ENCODE measurements at regions not wholly inside any gene's neighbourhood (a gene's known extent, or its start where the extent isn't known, plus 50 kb on each side); places are given as distances from the start of the nearest gene placed in this dataset.
"Not testable (repeated sequence)": the region's sequence is repeated elsewhere in the genome, so short reads cannot be mapped to it uniquely, and the experiment has no call there.

DNA sequence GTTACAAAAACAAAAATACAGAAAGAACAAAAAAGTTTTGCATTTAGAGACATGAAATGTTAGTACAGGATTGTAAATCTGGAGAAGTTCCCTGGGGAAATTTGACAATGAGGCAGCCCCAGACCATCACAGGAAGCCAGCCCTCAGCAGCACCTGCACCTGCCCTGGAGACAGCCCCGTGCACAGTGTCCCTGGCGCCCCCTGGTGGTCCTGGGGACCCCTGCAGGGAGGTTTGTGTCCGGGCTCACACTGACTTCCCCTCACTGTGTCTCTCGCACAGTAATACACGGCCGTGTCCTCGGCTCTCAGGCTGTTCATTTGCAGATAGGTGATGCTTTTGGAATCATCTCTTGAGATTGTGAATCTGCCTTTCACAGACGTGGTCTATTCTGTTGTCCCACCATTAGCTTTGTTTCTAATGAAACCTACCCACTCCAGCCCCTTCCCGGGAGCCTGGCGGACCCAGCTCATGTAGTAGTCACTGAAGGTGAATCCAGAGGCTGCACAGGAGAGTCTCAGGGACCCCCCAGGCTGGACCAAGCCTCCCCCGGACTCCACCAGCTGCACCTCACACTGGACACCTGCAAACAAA lies 1248.6 kb downstream of the TMEM121 start:
- not testable (repeated sequence) for FAIRE-seq; DNase-seq (ENCODE audit: insufficient read length, low spot score)

DNA sequence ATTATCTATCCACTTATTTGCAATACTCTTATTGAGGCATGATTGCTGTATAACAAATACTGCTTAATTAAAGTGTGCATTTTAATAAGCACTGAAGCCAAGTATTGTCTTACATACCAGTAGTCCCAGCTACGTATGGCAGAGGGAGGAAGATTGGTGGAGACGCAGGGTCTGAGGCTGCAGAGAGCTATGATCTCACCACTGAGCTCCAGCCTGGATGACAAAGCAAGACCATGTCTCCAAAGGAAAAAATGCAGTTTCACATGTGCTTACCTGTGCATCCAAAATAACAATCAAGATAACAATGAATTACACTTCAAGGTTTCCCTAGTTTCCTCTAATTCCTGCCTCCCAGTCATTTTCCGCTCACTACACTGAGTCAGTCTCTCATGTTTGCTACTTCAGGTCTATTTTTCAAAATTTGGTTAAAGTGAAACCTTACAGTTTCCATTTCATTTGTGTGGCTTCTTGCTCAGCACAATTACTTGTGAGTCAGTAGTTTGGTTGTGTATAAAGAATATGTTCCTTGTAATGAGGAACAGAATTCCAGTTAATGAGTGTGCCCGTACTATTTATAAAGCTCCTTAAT lies 1250.1 kb downstream of the TMEM121 start:
- DNase-seq (ENCODE audit: insufficient read length, low spot score) (no peak), FAIRE-seq (no peak)
- TF ChIP-seq POLR2A (IDR thresholded peaks at IDR 0.05; ENCODE audit: low read depth, low read length) = no peak

DNA sequence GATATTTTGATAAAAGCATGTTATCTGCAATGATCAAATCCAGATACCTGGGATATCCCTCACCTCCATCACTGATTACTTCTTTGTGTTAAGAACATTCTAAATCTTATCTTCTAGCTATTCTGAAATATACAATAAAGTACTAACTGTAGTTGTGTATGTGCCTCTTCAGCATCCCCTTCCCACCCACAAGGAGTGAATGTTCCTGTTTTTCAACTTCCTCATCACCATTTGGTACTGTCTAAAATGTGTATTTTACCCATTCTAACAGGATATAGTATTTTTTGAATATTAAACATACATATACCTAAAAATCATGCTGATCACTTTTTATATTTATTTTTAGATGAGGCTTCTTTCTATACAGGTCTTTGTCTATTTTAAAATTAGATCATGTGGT lies 1252.6 kb downstream of the TMEM121 start:
- TF ChIP-seq POLR2A (IDR thresholded peaks at IDR 0.05; ENCODE audit: low read depth, low read length) = no peak
- no peak for FAIRE-seq

DNA sequence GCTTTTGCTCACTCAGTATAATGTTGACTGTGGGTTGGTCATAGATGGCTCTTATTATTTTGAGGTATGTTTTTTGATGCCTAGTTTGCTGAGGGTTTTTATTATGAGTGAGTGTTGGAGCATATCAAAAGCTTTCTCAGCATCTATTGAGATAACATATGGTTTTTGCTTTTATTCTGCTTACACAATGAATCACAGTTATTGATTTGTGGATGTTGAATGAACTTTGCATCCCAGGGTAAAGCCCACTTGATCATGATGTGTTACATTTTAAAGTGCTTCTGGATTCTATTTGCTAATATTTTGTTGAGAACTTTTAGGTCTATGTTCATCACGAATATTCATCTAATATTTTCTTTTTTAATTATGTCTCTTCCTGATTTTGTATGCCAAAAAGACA lies 1260.3 kb downstream of the TMEM121 start:
- no peak for TF ChIP-seq POLR2A (IDR thresholded peaks at IDR 0.05; ENCODE audit: low read depth, low read length)
- DNase-seq (ENCODE audit: insufficient read length, low spot score) (no peak), FAIRE-seq (no peak)

More for the DNA sequence above, 1252.6 kb downstream of the TMEM121 start:
- no peak for DNase-seq (ENCODE audit: insufficient read length, low spot score)

DNA sequence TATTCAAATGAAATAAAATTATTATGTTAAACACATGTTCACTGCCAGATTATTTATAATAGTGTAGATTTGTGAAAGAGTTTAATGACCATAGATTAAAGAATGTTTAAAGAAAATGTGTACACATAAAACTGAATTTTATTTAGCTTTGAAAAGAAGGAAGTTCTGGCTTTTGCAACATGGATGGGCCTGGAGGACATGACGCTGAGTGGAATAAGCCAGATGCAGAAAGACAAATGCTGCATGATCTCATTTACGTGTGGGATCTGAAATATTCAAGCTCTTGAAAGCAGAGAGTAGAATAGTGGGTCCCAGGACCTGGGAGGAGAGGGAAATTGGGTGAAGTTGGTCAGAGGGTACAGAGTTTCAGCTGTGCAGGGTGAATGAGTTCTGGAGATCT lies 1261.2 kb downstream of the TMEM121 start:
- no peak for TF ChIP-seq POLR2A (IDR thresholded peaks at IDR 0.05; ENCODE audit: low read depth, low read length)
- no peak for FAIRE-seq
- DNase-seq (ENCODE audit: insufficient read length, low spot score) = no peak

DNA sequence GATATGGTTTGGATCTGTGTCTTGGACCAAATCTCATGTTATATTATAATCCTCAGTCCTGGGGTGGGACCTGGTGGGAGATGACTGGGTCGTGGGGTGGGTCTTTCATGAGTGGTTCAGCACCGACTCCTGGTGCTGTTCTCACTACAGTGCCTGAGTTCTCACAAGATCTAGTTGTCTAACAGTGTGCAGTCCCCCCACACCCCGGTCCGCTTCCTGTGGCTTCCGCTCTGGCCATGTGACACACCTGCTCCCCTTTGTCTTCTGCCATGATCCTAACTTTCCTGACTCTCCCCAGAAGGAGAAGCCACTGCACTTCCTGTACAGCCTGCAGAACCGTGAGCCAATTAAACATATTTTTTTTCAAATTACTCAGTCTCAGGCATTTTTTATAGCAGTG lies 1262.2 kb downstream of the TMEM121 start:
- DNase-seq (ENCODE audit: insufficient read length, low spot score) (no peak), FAIRE-seq (no peak)
- TF ChIP-seq POLR2A (IDR thresholded peaks at IDR 0.05; ENCODE audit: low read depth, low read length) = no peak

GRCh38 chr14:106789318-106789717 lies 1262.9 kb downstream of the TMEM121 start:
- FAIRE-seq = no peak
- no peak for DNase-seq (ENCODE audit: insufficient read length, low spot score)
- no peak for TF ChIP-seq POLR2A (IDR thresholded peaks at IDR 0.05; ENCODE audit: low read depth, low read length)

GRCh38 chr14:106790189-106791036 lies 1264.0 kb downstream of the TMEM121 start:
- peak; percentile 17 for DNase-seq (ENCODE audit: insufficient read length, low spot score)
- TF ChIP-seq POLR2A (IDR thresholded peaks at IDR 0.05; ENCODE audit: low read depth, low read length) = no peak
- no peak for FAIRE-seq

DNA sequence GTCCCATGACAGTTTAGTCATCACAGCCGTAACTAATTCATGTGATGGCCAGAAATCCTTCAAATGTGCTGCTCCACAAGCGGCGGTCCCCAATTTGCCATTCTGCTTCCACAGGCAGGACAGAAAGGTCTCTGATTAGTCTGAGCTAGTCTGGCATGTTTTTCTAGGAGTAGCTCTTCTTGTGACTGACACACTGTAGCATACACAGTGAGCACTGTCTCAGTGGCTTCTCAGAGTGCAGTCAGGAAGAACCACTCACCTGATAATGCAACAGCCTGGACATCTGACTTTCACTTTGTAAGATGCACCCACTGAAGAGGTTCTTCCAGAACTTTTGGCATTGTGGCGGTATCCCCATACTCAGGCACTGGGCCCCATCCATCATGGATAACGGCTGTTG lies 1266.2 kb downstream of the TMEM121 start:
- TF ChIP-seq POLR2A (IDR thresholded peaks at IDR 0.05; ENCODE audit: low read depth, low read length) = no peak
- FAIRE-seq (no peak), DNase-seq (ENCODE audit: insufficient read length, low spot score) (no peak)

GRCh38 chr14:106798166-106798565 lies 1271.8 kb downstream of the TMEM121 start:
- not testable (repeated sequence) for DNase-seq (ENCODE audit: insufficient read length, low spot score); FAIRE-seq

GRCh38 chr14:106802413-106803364 lies 1276.3 kb downstream of the TMEM121 start:
- DNase-seq (ENCODE audit: insufficient read length, low spot score) (no peak), FAIRE-seq (no peak)
- TF ChIP-seq POLR2A (IDR thresholded peaks at IDR 0.05; ENCODE audit: low read depth, low read length) = no peak

GRCh38 chr14:106803379-106803778 lies 1277.0 kb downstream of the TMEM121 start:
- FAIRE-seq = no peak
- no peak for DNase-seq (ENCODE audit: insufficient read length, low spot score)
- no peak for TF ChIP-seq POLR2A (IDR thresholded peaks at IDR 0.05; ENCODE audit: low read depth, low read length)

- no peak for DNase-seq (ENCODE audit: insufficient read length, low spot score)
- TF ChIP-seq POLR2A (IDR thresholded peaks at IDR 0.05; ENCODE audit: low read depth, low read length) = no peak
- no peak for FAIRE-seq
Measured at GRCh38 chr14:106807493-106807892, 1281.1 kb downstream of the TMEM121 start.

DNA sequence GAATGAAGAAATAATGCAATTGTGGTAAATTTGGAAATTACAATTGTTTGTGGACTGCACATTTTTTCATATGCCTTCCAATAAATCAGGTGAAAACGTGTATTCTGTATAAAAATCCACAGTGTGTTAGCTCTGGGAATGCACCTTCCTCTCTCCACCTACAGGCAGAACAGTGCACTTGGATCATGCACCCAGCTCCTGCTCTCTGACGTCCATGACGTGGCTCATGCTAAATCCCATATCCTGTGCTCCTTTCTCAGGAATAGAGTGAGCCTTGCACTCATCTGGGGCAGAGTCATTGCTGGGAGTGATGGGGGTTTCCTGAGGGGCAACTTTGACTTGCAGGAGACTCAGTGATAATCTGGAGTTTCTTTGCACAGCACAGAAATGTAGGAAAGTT lies 1282.1 kb downstream of the TMEM121 start:
- TF ChIP-seq POLR2A (IDR thresholded peaks at IDR 0.05; ENCODE audit: low read depth, low read length) = no peak
- DNase-seq (ENCODE audit: insufficient read length, low spot score) (no peak), FAIRE-seq (no peak)

Data from H54 (cell line).